Activated T-cell treated with anti-CD3 and anti-CD28 coated beads for 48 hours (primary cell): ENCODE measurements at regions not wholly inside any gene's neighbourhood (a gene's known extent, or its start where the extent isn't known, plus 50 kb on each side); places are given as distances from the start of the nearest gene placed in this dataset.
"Not testable (repeated sequence)": the region's sequence is repeated elsewhere in the genome, so short reads cannot be mapped to it uniquely, and the experiment has no call there.

Source experiments
- DNase-seq: peaks from one replicate; pipeline ENCODE4 v3.0.0-alpha.2; 2020; ENCODE audit warnings: low read depth

- DNase-seq: no peak
Observed at GRCh38 chr18:76307293-76307690, 187.8 kb downstream of the ZNF516 start.

GRCh38 chr18:76306685-76307292, 188.3 kb downstream of the ZNF516 start:
- no peak for DNase-seq

GRCh38 chr18:76285866-76286265, 209.2 kb downstream of the ZNF516 start:
- DNase-seq: no peak

- DNase-seq: no peak
Observed at GRCh38 chr18:76281565-76281964, 213.5 kb downstream of the ZNF516 start.

GRCh38 chr18:76277801-76278200, 217.2 kb downstream of the ZNF516 start:
- no peak for DNase-seq

GRCh38 chr18:76275727-76276313, 219.2 kb downstream of the ZNF516 start:
- no peak for DNase-seq

GRCh38 chr18:76274468-76275289, 220.4 kb downstream of the ZNF516 start:
- no peak for DNase-seq

- DNase-seq: no peak
Observed at GRCh38 chr18:76273956-76274355, 221.1 kb downstream of the ZNF516 start.

GRCh38 chr18:76273036-76273545, 222.0 kb downstream of the ZNF516 start:
- no peak for DNase-seq

- DNase-seq: not testable (repeated sequence)
Observed at GRCh38 chr18:76267423-76267822, 227.6 kb downstream of the ZNF516 start.

GRCh38 chr18:76266236-76266991, 228.6 kb downstream of the ZNF516 start:
- no peak for DNase-seq

- DNase-seq: no peak
Observed at GRCh38 chr18:76265497-76266235, 229.4 kb downstream of the ZNF516 start.

GRCh38 chr18:76264876-76265250, 230.2 kb downstream of the ZNF516 start:
- no peak for DNase-seq

GRCh38 chr18:76264198-76264875, 230.7 kb downstream of the ZNF516 start:
- DNase-seq: no peak

- DNase-seq: no peak
Observed at GRCh38 chr18:76263046-76264005, 231.7 kb downstream of the ZNF516 start.

- no peak for DNase-seq
Observed at GRCh38 chr18:76260941-76261472, 234.0 kb downstream of the ZNF516 start.

GRCh38 chr18:76259711-76260110, 235.3 kb downstream of the ZNF516 start:
- no peak for DNase-seq

GRCh38 chr18:76259096-76259495, 235.9 kb downstream of the ZNF516 start:
- DNase-seq: no peak

GRCh38 chr18:76258209-76258608, 236.8 kb downstream of the ZNF516 start:
- DNase-seq: no peak
